A673 (cell line): ENCODE measurements at regions not wholly inside any gene's neighbourhood (a gene's known extent, or its start where the extent isn't known, plus 50 kb on each side); places are given as distances from the start of the nearest gene placed in this dataset.

ENCODE experiments used
- BruUV-seq: library from RNA; stranded (reverse); fragments of 400-500 nt; replicated peaks from 2 replicates; lab custom pipeline; 2021; lab: Mats Ljungman, UMichigan
- CTCF ChIA-PET: fragments of 300-600 bp; sonication (Branson Sonifier 250); formaldehyde crosslinking; loops from one replicate; lab custom pipeline; 2022; ENCODE audit warnings: antibody characterized with exemption; lab: Charles Lee
- POLR2A ChIA-PET: fragments of 300-600 bp; sonication (Branson Sonifier 250); formaldehyde crosslinking; loops from one replicate; lab custom pipeline; 2022; ENCODE audit warnings: antibody characterized with exemption; ENCODE audit not compliant: low non-redundant PET; lab: Charles Lee
- DNase-seq: peaks from one replicate; pipeline ENCODE4 v3.0.0-alpha.2; 2015; ENCODE audit warnings: low spot score
- H3K27ac ChIP-seq: fragments of 200-600 bp; sonication (generic); 2 replicates; pipeline ENCODE4 v1.5.1; 2016; ENCODE audit warnings: mixed run types, low read depth, mild to moderate bottlenecking, mixed read lengths, antibody characterized with exemption, low read length; ENCODE audit not compliant: poor library complexity, severe bottlenecking
- H3K27me3 ChIP-seq: fragments of 200-600 bp; sonication (generic); replicated peaks from 2 replicates; pipeline ENCODE4 v1.6.1; 2017; ENCODE audit warnings: mixed run types, low read depth, mild to moderate bottlenecking, mixed read lengths, antibody characterized with exemption, low read length; ENCODE audit not compliant: insufficient read depth, poor library complexity
- H3K36me3 ChIP-seq: fragments of 200-600 bp; sonication (generic); 2 replicates; pipeline ENCODE4 v1.6.1; 2016; ENCODE audit warnings: mixed run types, mild to moderate bottlenecking, mixed read lengths, antibody characterized with exemption, low read length; ENCODE audit not compliant: insufficient read depth, poor library complexity, severe bottlenecking
- H3K4me1 ChIP-seq: fragments of 200-600 bp; sonication (generic); 2 replicates; pipeline ENCODE4 v1.6.1; 2017; ENCODE audit warnings: mixed run types, mild to moderate bottlenecking, mixed read lengths, antibody characterized with exemption, low read length; ENCODE audit not compliant: insufficient read depth, poor library complexity, severe bottlenecking
- H3K4me3 ChIP-seq: fragments of 200-600 bp; sonication (generic); 2 replicates; pipeline ENCODE4 v1.5.1; 2016; ENCODE audit warnings: low read depth, mixed run types, mild to moderate bottlenecking, mixed read lengths, low read length; ENCODE audit not compliant: poor library complexity, severe bottlenecking
- H3K9me3 ChIP-seq: fragments of 200-600 bp; sonication (generic); 2 replicates; pipeline ENCODE4 v1.6.1; 2016; ENCODE audit warnings: mixed run types, low read depth, mild to moderate bottlenecking, mixed read lengths, antibody characterized with exemption, low read length; ENCODE audit not compliant: poor library complexity, severe bottlenecking
- EZH2 ChIP-seq: fragments of 200-600 bp; sonication (generic); IDR thresholded peaks from 2 replicates; pipeline ENCODE4 v1.6.1; 2017; ENCODE audit warnings: borderline replicate concordance, low read depth, mild to moderate bottlenecking, mixed read lengths, antibody characterized with exemption, low read length; ENCODE audit not compliant: poor library complexity, severe bottlenecking
- intact Hi-C: fragments of 100-400 bp; cut with micrococcal nuclease; formaldehyde crosslinking; loops from one replicate; pipeline ENCODE4 v1.10.0; 2022; ENCODE audit not compliant: unreplicated experiment
- TF ChIP-seq, protein P1 (sequence below): fragments of 300-800, 200-600 bp; sonication (generic); conservative IDR thresholded peaks from 2 replicates; pipeline ENCODE4 v1.5.1; 2017; ENCODE audit warnings: low read depth, mild to moderate bottlenecking, antibody characterized with exemption, low read length, moderate library complexity, mixed read lengths

DNA sequence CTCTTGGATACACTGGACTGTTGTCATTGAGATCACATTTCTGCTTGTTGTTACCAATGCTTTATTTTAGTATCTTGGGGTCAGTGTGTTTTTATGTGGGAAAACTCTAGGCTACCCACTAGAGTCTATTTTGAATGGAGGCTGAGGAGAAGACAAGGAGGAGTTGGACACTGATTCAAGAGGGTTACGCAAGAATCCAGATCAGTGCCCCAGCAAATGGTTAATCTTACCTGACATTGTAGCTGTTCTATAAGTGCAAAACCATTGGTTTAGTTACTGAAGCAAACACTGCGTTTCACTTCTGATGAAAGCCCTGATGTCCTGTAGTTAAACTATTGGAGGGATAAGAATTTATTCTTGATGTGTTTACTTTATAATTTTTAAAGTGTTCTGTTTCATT, 331.1 kb upstream of the NR3C2 start:
- CTCF ChIA-PET, result no interaction called here
- TF ChIP-seq, protein P1, sequence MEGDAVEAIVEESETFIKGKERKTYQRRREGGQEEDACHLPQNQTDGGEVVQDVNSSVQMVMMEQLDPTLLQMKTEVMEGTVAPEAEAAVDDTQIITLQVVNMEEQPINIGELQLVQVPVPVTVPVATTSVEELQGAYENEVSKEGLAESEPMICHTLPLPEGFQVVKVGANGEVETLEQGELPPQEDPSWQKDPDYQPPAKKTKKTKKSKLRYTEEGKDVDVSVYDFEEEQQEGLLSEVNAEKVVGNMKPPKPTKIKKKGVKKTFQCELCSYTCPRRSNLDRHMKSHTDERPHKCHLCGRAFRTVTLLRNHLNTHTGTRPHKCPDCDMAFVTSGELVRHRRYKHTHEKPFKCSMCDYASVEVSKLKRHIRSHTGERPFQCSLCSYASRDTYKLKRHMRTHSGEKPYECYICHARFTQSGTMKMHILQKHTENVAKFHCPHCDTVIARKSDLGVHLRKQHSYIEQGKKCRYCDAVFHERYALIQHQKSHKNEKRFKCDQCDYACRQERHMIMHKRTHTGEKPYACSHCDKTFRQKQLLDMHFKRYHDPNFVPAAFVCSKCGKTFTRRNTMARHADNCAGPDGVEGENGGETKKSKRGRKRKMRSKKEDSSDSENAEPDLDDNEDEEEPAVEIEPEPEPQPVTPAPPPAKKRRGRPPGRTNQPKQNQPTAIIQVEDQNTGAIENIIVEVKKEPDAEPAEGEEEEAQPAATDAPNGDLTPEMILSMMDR, result no peak
- no peak for TF ChIP-seq EZH2
- Histone ChIP-seq H3K4me3 (no peak overlapping the region), H3K27me3 (no peaks in the 10 kb centered on the region), H3K9me3 (no peaks in the 10 kb centered on the region), H3K36me3 (no peaks in the 10 kb centered on the region), H3K27ac (no peak overlapping the region), H3K4me1 (no peaks in the 10 kb centered on the region)
- POLR2A ChIA-PET, result no interaction called here
- intact Hi-C loops, result no loop called here
- DNase-seq, result no peak
- BruUV-seq, result no TSS peak

DNA sequence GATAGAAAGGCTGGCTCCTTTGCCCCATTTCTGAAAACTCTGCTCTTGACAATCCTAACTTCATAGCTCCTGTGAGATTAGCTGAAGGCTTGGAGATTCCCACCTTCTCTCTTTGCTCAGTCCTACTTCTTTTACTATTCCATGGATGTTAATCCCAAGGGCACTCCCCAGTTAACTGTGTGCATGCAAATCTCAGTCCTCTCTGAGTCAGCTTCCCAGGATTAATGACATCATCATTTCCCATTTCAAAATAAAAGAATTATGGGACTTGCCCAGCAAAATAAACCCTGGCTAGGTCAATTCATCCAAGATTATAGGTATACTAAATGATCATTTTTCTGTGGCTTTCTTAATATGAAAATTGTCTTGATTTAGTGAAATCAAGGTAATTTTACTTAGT, 328.6 kb upstream of the NR3C2 start:
- peak; percentile 18 for DNase-seq
- H3K4me1 ChIP-seq, result no peaks in the 10 kb centered on the region
- CTCF ChIA-PET, result no interaction called here
- H3K4me3 ChIP-seq, result no peak overlapping the region
- no peaks in the 10 kb centered on the region for H3K27me3 ChIP-seq
- BruUV-seq, result no TSS peak
- H3K27ac ChIP-seq, result no peak overlapping the region
- no peaks in the 10 kb centered on the region for H3K9me3 ChIP-seq
- intact Hi-C loops, result no loop called here
- no peaks in the 10 kb centered on the region for H3K36me3 ChIP-seq
- no peak for TF ChIP-seq EZH2
- TF ChIP-seq, protein P1, result no peak
- POLR2A ChIA-PET, result no interaction called here

DNA sequence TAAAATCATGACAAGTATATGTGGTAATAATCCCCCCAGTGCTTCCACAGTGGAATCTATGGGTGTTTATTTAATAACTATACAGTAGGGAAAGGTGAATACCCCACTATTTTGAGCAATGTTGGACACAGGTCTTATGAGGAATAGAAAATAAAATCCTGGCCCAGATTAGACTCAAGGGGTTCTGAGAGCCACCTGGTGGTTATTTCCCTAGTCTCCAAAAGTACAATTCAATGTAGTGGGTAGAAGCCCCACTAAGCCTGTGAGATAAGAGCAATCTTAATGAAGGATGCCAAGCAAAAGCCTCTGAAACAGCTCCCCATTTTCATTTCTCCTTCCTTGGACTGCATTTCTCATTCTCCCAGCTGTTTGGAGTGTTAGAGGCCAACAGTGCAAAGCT, 328.2 kb upstream of the NR3C2 start:
- CTCF ChIA-PET, result no interaction called here
- intact Hi-C loops, result no loop called here
- POLR2A ChIA-PET, result no interaction called here
- DNase-seq, result no peak
- TF ChIP-seq, protein P1, result no peak
- TF ChIP-seq EZH2, result no peak
- no TSS peak for BruUV-seq
- no peak overlapping the region for H3K27ac ChIP-seq
- no peaks in the 10 kb centered on the region for H3K36me3 ChIP-seq
- no peaks in the 10 kb centered on the region for H3K27me3 ChIP-seq
- no peaks in the 10 kb centered on the region for H3K4me1 ChIP-seq
- no peaks in the 10 kb centered on the region for H3K9me3 ChIP-seq
- no peak overlapping the region for H3K4me3 ChIP-seq
